ENCODE measurements at regions not wholly inside any gene's neighbourhood (a gene's known extent, or its start where the extent isn't known, plus 50 kb on each side); places are given as distances from the start of the nearest gene placed in this dataset.

DNA sequence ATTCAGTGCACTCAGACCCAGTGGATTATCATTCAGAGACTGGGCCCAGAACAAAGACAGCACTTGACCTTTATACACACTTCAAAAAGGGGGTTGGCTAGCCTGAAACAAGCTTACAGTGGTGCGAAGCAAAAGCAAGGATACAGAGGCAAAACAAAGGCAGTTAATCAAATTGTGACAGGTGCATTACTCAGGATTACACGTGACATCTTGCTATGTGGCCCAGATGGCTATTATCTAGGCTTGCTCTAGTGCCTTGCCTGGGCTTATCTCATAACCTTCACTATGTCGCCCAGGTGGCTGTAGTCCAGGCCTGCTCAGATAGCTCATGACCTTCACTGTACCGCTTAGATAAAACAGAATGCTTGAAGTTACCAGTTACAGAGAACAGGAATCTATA, 1092.1 kb upstream of the PRKX start:
- TF ChIP-seq CTCF (IDR thresholded peaks at IDR 0.05), result no peak
- no peak for TF ChIP-seq POLR2A (IDR thresholded peaks at IDR 0.05)

All from uterus (tissue), 2 donors.